ENCODE measurements at regions not wholly inside any gene's neighbourhood (a gene's known extent, or its start where the extent isn't known, plus 50 kb on each side); places are given as distances from the start of the nearest gene placed in this dataset.
A peak's percentile ranks its signal among the peaks of the same experiment; 100 is the strongest.

DNA sequence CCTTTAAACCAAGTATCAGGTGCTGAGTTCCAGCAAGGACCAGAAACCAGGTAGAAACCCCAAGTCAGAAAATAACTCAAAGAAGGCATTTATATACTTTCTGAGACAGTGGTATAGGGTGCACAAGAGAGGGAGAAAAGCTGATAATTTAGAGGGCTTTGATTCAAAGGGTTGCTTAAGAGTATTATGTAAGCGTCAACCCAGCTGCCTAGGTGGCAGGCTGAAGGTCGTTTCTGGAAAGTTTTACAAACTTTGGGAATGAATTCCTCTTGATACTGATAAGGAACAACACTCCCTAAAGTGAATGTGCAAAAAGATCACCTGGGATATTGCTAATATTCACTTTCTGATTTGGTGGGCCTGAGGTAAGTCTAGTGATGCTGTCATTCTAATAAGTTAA, 800.7 kb downstream of the MAFB start:
- DNase-seq, result no peak

DNA sequence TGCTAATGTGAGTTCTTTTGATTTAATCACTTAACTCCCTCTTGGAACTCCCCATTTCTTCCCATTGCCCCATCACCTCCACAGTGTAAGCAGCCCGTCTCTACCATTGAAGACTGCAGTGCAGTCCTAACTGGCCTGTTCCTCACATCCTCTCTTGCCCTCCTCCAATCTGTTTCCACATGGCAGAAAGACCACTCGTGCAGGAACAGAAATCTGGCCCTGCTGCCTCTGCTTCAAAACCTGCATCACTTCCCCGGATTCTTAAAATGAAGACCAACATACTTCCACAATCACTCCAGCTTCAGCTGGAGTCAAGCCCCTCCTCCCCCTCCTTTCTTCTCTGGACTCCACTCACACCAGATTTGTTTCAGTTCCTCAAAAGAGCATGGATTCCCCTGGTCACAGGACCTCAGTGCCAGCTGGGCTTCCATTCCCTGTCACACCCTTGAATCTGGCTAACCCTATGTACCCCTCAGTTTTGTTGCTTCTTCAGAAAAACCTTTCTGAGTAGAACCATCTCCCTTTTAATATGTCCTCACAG, 802.3 kb downstream of the MAFB start:
- no peak for DNase-seq

DNA sequence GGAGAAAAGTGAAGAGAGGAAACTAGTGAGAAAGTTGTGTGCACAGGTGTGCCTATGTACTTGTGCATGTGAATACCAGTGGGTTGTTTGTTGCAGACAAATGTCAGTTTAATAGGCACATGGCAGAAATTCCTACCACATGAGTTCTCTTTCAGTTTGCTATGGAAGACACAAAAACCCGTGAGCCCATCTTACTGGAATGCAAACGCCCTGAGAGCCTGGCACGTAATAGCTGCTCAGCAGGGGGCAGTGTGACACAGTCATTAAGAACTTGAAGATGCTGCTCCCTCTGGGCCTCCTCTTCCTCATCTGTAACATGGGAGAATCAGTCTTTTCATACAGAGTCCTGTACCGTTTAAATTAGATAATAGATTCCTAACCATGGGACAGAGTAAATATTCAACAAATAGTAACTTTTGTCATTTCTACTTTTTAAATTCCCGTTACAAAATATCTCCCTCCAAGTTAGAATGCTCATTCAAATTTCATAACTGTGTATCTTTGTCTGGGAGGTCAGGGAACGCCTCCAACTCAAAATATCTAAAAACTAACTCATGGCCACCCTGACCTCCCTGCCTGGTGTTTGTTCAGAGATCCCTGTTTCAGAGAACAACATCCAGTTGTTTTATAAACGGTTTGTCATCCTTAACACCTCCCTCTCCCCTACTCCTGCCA, 802.9 kb downstream of the MAFB start:
- peak; percentile 34 for DNase-seq

- DNase-seq, result no peak
Measured at GRCh38 chr20:39882806-39883205, 806.2 kb downstream of the MAFB start.

DNA sequence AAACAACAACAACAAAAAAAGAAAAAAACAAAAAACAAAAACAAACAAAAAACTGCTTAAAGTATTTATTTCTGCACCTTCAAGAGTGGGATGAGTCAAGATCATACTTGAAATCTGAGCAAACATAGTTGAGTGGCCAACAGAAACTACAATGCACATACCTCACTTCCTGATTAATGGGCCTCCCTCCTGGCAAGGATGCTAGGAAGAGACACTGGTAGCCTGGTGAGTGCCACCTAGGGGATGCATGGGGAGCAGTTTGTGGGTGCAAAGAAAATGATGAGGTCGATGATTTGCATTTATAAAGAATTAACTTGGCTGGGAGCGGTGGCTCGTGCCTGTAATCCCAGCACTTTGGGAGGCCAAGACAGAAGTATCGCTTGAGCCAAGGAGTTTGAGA, 808.1 kb downstream of the MAFB start:
- DNase-seq, result no peak

DNA sequence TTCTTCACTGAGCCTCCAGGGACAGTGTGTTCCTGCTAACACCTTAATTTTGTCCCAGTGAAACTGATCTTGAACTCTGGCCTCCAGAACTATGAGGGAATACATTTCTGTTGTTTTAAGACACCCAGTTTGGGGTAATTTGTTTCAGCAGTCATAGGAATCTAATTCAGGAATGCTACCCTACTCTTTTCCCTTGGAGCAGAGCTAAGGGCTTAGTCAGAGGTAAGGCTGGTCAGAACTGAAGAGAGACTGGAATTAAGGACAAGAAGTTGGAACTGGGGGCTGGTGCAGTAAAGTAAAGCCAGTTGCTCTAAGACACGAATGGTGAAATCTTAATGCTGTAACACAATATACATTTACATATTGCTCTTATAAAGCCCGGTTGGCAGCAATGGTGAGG, 809.7 kb downstream of the MAFB start:
- no peak for DNase-seq

DNA sequence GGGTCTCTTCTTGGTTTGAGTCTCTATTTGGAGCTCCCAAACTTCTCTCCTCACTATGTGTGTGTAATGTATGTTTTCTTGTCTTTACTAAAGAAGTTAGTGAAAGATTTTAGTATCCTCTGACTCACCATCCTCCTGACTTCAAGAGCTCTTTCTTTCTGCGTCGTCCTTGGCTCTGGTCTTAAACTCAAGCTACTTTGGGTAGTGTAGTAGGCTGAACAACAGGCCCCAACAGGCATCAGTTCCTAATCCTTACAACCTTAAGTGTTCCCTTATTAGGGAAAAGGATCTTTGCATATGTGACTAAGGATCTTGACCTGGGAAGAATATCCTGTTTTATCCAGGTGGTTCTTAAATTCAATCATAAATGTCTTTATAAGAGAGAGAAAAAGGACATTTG, 810.2 kb downstream of the MAFB start:
- DNase-seq, result no peak

- no peak for DNase-seq
Measured at GRCh38 chr20:39878320-39878719, 810.7 kb downstream of the MAFB start.

DNA sequence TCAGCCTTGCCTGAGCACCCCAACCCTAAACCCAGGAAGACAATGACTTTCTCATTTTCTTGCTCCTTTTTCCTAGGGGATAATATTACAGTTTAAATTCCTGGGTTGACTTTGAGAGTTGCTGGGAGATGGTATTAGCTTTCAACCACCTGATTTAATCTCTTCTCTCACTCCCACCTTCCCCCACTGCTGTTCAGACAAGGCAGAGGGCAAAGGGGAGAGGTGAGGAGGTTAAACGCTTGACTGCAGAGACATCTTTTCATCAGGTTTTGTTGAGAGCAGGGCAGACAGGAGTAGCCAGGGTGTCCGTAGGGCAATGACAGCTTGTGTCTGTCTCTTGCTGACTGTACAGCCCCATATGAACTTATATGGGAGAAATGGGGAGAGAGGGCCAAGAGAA, 811.2 kb downstream of the MAFB start:
- DNase-seq, result no peak

- DNase-seq, result no peak
Measured at GRCh38 chr20:39876976-39877635, 811.9 kb downstream of the MAFB start.

- DNase-seq, result no peak
Measured at GRCh38 chr20:39875492-39876110, 813.4 kb downstream of the MAFB start.

GRCh38 chr20:39874049-39874893, 814.8 kb downstream of the MAFB start:
- peak; percentile 63 for DNase-seq

GRCh38 chr20:39873286-39873685, 815.8 kb downstream of the MAFB start:
- DNase-seq, result no peak

- DNase-seq, result no peak
Measured at GRCh38 chr20:39871013-39871412, 818.0 kb downstream of the MAFB start.

DNA sequence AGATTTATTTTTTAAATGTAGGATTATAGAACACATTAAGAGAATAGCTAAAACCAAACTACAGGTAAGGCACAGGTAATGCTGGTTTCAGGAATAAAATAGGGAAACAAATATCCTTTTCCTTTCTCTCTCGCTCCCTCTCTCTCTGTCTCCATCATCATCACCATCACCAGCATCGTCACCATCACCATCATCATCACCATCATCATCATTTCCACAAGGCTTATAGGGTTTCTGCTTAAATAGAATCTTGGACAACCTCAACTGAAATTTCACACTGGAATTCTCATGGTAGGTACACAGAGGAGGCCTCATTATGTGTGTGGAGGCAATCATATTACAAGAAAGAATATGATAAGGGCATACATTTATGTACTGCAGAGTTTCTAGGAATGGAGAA, 823.6 kb downstream of the MAFB start:
- no peak for DNase-seq

DNA sequence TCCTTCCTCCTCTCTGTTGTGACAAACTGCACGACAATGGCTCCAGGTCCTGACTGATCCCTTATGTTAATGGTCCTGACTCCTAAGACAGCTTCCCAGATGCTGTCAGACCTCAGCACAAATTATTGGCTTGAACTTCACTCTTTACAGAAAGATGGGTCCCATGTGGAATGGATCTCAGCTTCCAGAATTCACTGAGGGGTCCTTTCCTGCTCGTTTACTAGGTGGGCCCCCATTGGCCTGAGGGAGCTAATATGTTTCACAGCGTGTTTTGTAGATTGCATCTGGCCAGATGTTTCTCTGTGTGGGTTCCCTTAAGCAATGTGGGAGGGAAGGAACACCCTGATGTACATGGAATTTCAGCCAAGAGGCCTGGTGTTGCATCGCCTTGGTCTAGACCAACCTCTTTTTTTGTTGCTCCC, 826.6 kb downstream of the MAFB start:
- no peak for DNase-seq

DNA sequence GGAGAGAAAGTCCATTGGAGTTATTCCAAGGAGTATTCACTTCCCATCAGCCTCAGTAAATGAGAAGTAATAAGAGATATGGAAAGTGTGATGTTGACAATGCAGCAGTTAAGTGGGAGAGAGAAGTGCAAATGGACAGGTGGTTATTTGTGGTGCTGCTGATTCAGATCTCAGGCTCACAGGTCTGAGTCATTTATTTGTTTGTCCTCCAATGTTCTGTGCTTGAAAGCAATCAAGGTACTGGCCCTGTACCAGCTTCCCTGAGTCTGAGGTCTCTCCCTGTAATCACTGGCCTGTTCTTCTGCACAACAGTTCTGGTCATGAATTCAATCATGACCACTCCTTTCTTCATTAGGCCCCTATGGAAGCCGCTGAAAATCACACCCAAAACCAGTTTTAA, 827.7 kb downstream of the MAFB start:
- no peak for DNase-seq

DNA sequence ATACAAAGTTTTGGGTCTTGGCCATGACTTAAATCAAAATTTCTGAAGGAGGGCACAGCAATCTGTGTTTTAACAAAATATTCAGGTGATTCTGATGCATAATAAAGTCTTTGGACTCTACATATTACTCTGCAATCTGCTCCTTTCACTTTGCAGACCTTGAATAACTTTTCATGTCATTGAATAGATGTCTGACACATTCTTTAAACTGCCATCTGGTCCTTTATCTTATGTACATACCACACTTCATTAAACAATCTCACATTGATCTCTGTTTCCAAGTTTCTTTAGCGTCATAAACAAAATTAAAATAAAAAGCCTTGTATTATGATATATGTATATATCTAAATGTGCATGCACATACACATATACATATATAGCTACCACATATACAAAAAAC, 831.2 kb downstream of the MAFB start:
- no peak for DNase-seq

GRCh38 chr20:39857187-39857586, 831.8 kb downstream of the MAFB start:
- DNase-seq, result no peak

DNA sequence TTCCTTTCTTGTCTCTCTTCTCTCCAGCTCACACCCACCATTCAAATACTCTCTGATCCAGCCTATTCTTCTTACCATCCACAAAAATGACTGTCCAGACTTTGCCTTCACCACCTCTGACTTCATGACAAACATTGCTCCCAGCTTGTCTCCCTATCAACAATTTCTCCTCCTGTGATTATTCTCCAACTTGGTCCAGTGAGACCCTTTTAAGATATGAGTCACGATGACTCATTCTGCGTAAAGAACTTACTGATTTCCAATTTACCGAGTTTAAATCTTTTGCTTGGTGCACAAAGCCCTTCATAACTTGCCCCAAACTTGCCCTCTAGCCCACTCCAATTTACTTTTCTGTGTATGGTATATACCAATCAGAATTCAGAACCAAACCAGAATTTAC, 833.2 kb downstream of the MAFB start:
- no peak for DNase-seq

- DNase-seq, result no peak
Measured at GRCh38 chr20:39855056-39855455, 834.0 kb downstream of the MAFB start.

- no peak for DNase-seq
Measured at GRCh38 chr20:39853636-39854035, 835.4 kb downstream of the MAFB start.

GRCh38 chr20:39853050-39853449, 836.0 kb downstream of the MAFB start:
- DNase-seq, result no peak

All from stimulated activated CD8-positive, alpha-beta memory T cell treated with anti-CD3 and anti-CD28 coated beads, Interleukin-4, amount 100 ng/mL, for 48 hours (primary cell).